Nephron progenitor cell (in vitro differentiated cells): ENCODE measurements at regions not wholly inside any gene's neighbourhood (a gene's known extent, or its start where the extent isn't known, plus 50 kb on each side); places are given as distances from the start of the nearest gene placed in this dataset.

Experiments
- DNase-seq: peaks from one replicate; pipeline ENCODE4 v3.0.0; 2021
- H3K27ac Mint-ChIP-seq: 2 replicates; pipeline ENCODE4 v1.8.0; 2021; ENCODE audit warnings: mild to moderate bottlenecking, moderate library complexity, mixed read lengths
- H3K27me3 Mint-ChIP-seq: 2 replicates; pipeline ENCODE4 v1.8.0; 2021; ENCODE audit warnings: mild to moderate bottlenecking, low read depth, mixed read lengths; ENCODE audit not compliant: poor library complexity
- H3K36me3 Mint-ChIP-seq: 2 replicates; pipeline ENCODE4 v1.8.0; 2021; ENCODE audit warnings: low read depth, mixed read lengths
- H3K4me1 Mint-ChIP-seq: 2 replicates; pipeline ENCODE4 v1.8.0; 2021; ENCODE audit warnings: mixed read lengths
- H3K4me3 Mint-ChIP-seq: 2 replicates; pipeline ENCODE4 v1.8.0; 2021; ENCODE audit warnings: mild to moderate bottlenecking, moderate library complexity, mixed read lengths
- H3K9me3 Mint-ChIP-seq: 2 replicates; pipeline ENCODE4 v1.8.0; 2021; ENCODE audit warnings: mild to moderate bottlenecking, moderate library complexity, mixed read lengths
- CTCF ChIP-seq: fragments of 200-600 bp; sonication (generic); IDR thresholded peaks from 2 replicates; pipeline ENCODE4 v1.5.0; 2021; ENCODE audit warnings: antibody characterized with exemption

GRCh38 chr3:144762091-144762490, 790.5 kb downstream of the DIPK2A start:
- TF ChIP-seq CTCF: no peak
- no peak for DNase-seq

GRCh38 chr3:144763878-144764454, 792.3 kb downstream of the DIPK2A start:
- Mint-ChIP-seq H3K4me3 (no peak overlapping the region), H3K36me3 (no peaks in the 10 kb centered on the region), H3K27me3 (peaks cover 2% of the 10 kb centered on the region), H3K27ac (peak overlapping the region; percentile 13), H3K9me3 (no peaks in the 10 kb centered on the region), H3K4me1 (no peaks in the 10 kb centered on the region)
- DNase-seq: no peak
- TF ChIP-seq CTCF: no peak

More at GRCh38 chr3:144762091-144762490, 790.5 kb downstream of the DIPK2A start:
- no peak overlapping the region for H3K4me3 Mint-ChIP-seq
- no peaks in the 10 kb centered on the region for H3K4me1 Mint-ChIP-seq
- H3K27me3 Mint-ChIP-seq: no peaks in the 10 kb centered on the region
- no peak overlapping the region for H3K27ac Mint-ChIP-seq
- H3K36me3 Mint-ChIP-seq: no peaks in the 10 kb centered on the region
- H3K9me3 Mint-ChIP-seq: peaks cover 10% of the 10 kb centered on the region

GRCh38 chr3:144770281-144770680, 798.7 kb downstream of the DIPK2A start:
- Mint-ChIP-seq H3K27ac (no peak overlapping the region), H3K4me3 (no peak overlapping the region), H3K4me1 (no peaks in the 10 kb centered on the region), H3K36me3 (no peaks in the 10 kb centered on the region), H3K9me3 (no peaks in the 10 kb centered on the region), H3K27me3 (peaks cover 4% of the 10 kb centered on the region)
- DNase-seq: no peak
- no peak for TF ChIP-seq CTCF

GRCh38 chr3:144770915-144771351, 799.3 kb downstream of the DIPK2A start:
- peak; percentile 48 for TF ChIP-seq CTCF
- H3K27ac Mint-ChIP-seq: no peak overlapping the region
- no peak for DNase-seq
- no peaks in the 10 kb centered on the region for H3K4me1 Mint-ChIP-seq
- H3K36me3 Mint-ChIP-seq: no peaks in the 10 kb centered on the region
- peaks cover 4% of the 10 kb centered on the region for H3K27me3 Mint-ChIP-seq
- no peaks in the 10 kb centered on the region for H3K9me3 Mint-ChIP-seq
- H3K4me3 Mint-ChIP-seq: no peak overlapping the region

GRCh38 chr3:144771381-144771870, 799.8 kb downstream of the DIPK2A start:
- no peaks in the 10 kb centered on the region for H3K9me3 Mint-ChIP-seq
- no peak for DNase-seq
- H3K4me3 Mint-ChIP-seq: no peak overlapping the region
- H3K36me3 Mint-ChIP-seq: no peaks in the 10 kb centered on the region
- peaks cover 4% of the 10 kb centered on the region for H3K27me3 Mint-ChIP-seq
- H3K4me1 Mint-ChIP-seq: no peaks in the 10 kb centered on the region
- no peak for TF ChIP-seq CTCF
- no peak overlapping the region for H3K27ac Mint-ChIP-seq

GRCh38 chr3:144772372-144772771, 800.7 kb downstream of the DIPK2A start:
- H3K4me3 Mint-ChIP-seq: no peak overlapping the region
- no peaks in the 10 kb centered on the region for H3K9me3 Mint-ChIP-seq
- no peak for TF ChIP-seq CTCF
- H3K27ac Mint-ChIP-seq: no peak overlapping the region
- no peaks in the 10 kb centered on the region for H3K4me1 Mint-ChIP-seq
- H3K36me3 Mint-ChIP-seq: no peaks in the 10 kb centered on the region
- DNase-seq: no peak
- H3K27me3 Mint-ChIP-seq: peaks cover 4% of the 10 kb centered on the region
